ENCODE measurements at regions not wholly inside any gene's neighbourhood (a gene's known extent, or its start where the extent isn't known, plus 50 kb on each side); places are given as distances from the start of the nearest gene placed in this dataset.

DNA sequence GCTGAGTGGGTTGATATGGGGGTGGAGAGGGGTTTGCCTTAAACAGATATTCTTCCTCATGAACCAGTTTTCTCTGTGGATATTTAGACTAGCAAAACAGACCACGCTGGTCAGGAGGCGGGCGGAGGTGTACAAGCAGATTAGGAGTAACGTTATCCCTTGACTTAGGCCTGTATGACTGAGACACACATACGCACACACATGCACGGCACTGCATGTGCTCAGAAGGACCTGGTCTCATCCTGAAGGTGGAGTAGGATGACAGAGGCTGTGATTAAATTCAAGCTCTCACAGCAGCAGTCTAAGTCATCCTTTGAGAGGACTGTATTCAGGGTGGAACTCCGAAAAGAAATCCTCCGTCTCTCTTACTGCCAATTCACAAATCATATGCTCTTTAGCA is 209.7 kb downstream of the DIRAS2 start:
- TF ChIP-seq, protein P1, sequence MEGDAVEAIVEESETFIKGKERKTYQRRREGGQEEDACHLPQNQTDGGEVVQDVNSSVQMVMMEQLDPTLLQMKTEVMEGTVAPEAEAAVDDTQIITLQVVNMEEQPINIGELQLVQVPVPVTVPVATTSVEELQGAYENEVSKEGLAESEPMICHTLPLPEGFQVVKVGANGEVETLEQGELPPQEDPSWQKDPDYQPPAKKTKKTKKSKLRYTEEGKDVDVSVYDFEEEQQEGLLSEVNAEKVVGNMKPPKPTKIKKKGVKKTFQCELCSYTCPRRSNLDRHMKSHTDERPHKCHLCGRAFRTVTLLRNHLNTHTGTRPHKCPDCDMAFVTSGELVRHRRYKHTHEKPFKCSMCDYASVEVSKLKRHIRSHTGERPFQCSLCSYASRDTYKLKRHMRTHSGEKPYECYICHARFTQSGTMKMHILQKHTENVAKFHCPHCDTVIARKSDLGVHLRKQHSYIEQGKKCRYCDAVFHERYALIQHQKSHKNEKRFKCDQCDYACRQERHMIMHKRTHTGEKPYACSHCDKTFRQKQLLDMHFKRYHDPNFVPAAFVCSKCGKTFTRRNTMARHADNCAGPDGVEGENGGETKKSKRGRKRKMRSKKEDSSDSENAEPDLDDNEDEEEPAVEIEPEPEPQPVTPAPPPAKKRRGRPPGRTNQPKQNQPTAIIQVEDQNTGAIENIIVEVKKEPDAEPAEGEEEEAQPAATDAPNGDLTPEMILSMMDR (IDR thresholded peaks at IDR 0.05), result no peak
- no peak for TF ChIP-seq CHD2 (IDR thresholded peaks at IDR 0.05; ENCODE audit: low read length, partially characterized antibody)
- no peak for TF ChIP-seq FOXJ3 (CRISPR knock-in tag; IDR thresholded peaks at IDR 0.05)
- no peak for TF ChIP-seq RCOR1 (IDR thresholded peaks at IDR 0.05; ENCODE audit: low read length)
- no peak for TF ChIP-seq NFIC (IDR thresholded peaks at IDR 0.05; ENCODE audit: borderline replicate concordance)
- no peak for TF ChIP-seq FOXM1 (IDR thresholded peaks at IDR 0.05; ENCODE audit: low read depth)
- no peak for TF ChIP-seq TCF12 (IDR thresholded peaks at IDR 0.05)
- TF ChIP-seq POLR2AphosphoS5 (IDR thresholded peaks at IDR 0.05; ENCODE audit: low read depth, low read length), result no peak
- no peak for TF ChIP-seq GABPA (IDR thresholded peaks at IDR 0.05; ENCODE audit: low read depth)
- no peak for TF ChIP-seq EP300 (IDR thresholded peaks at IDR 0.05; ENCODE audit: borderline replicate concordance in 1 of 2, low read depth in 1 of 2, low read length in 1 of 2)

Measured in SK-N-SH (cell line).